AML-193 (cell line): ENCODE measurements at regions not wholly inside any gene's neighbourhood (a gene's known extent, or its start where the extent isn't known, plus 50 kb on each side); places are given as distances from the start of the nearest gene placed in this dataset.

ENCODE experiments used
- DNase-seq, 2 experiments: peaks; one replicate each; lab custom pipeline; 2025; lab: John Stamatoyannopoulos, UW

DNA sequence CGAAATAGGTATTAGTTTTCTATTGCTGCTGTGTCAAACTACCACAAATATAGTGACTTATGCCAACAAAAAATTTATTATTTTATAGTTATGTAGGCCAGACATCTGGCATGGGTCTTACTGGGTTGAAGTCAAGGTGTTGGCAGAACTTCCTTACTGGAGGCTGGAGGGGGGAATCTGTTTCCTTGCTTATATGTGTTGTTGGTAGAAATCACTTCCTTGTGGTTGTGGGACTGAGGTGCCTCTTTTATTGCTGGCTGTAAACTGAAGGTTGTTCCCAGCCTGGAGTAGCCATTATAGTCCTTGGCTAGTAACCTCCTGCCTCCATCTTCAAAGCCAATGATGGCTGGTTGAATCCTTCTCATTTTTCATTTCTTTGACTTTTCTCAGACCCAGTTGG lies 439.8 kb upstream of the EEF2KMT start:
- DNase-seq, result no peak

DNA sequence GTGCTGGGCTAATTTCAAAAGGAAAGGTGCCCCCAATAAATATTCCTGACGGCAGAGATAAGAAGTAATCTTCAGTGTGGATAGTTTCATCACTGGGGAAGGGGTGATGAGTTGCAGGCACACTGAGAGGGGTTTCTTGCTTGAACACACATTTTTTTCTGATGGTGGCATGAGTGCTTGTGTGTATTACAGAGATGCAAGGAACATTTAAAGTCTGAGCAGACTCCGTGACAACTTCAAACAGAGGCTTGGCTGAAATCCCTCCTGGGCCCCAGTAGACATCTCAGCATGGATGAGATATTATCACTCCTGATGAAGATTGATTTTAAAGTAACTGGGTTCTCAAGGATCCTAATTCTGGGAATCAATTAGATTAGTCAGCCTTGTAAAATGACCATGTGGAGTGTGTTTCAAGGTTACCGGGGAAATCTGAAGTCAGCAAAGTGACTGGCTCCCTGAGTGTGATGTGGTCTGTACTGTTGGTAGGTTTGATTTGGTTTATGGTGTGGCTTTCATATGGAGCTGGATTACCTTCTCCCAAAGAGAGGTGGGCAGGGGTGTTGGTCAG lies 435.8 kb upstream of the EEF2KMT start:
- no peak for DNase-seq

DNA sequence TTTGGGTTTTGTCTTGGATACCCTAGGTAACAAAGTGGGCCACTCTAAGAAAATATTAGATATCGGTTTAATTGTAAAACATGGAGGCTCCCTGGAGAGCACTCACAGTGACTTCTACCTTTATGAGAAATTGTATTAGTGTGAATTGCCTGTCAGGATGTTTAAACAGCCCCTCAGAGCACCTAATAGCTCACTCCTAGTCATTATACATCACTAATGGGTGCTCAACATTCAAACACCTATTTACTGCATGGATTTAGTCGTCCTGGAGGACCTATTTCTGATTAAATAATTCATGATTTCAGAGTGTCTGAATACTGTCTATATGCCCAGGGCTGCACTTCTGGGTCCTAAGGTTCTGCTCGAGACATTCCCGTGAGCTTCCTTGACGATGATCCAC lies 430.2 kb upstream of the EEF2KMT start:
- DNase-seq, result no peak

DNA sequence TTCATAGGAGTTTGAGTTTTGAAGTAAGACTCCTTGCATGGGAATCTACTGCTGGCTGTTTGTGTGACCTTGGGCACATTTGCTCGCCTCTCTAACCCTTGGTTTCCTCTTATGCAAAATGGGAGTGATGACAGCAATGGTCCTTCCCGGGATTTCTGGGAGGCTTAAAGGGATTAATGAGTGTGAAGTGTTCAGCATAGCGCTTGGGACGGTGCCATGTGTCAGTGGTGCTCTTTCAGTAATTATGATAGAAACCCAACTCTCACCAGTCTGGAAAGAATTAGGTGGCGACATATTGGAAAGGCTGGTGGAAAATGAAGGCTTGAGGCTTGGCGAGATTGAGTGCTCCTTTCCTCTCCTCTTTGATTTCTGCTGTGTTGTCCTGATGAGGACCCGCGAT lies 429.2 kb upstream of the EEF2KMT start:
- no peak for DNase-seq

DNA sequence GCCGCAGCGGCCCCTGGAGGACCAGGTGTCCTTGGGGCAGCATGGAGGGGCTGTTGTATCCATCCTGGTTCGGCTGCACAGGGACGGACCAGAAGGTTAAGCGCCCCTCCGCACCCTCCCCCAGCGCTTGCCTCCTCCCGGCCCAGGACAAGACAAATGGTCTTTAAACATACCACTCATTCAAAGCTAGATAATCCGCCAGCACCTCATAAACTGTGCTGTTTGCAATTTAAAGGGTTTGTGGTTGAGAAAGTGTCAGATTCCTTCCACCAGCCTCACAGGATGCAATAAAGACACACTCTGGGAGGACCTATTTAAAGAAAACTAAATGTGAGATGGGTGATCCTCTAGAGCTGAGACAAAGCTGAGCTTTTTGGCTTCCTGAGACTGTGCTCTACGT lies 426.2 kb upstream of the EEF2KMT start:
- DNase-seq, result no peak

DNA sequence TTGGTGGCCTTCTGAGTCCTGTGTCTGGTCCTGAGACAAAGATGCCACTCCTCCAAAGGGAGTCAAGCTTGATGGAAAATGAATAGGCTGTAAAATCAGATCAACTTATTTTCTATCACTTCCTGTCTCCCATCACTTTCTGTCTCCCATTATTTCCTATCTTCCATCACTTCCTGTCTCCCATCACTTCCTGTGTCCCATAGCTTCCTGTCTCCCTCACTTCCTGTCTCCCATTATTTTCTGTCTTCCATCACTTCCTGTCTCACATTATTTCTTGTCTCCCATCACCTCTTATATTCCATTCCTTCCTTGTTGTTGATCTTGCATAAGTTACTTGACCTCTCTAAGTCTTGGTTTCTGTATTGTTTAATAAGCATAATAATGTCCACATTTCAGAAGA lies 418.5 kb upstream of the EEF2KMT start:
- DNase-seq, result no peak

DNA sequence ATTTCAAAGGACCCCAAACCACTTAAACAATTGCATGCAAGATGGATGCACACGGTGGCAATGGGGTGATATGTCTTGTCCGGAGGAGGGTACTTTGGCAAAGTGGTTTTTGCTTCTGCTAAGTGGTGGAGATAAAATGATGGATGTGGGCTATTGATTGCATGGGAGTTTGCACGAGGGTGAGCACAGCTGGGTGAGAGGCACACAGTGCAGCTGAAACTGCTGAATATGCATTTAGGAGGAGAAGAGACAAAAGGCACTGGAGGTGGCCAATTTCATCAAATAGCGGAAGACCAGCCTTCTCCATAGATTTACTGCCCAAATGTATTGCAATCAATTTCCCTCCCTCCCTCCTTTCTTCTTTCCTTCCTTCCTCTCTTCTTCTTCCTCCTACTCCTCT lies 414.4 kb upstream of the EEF2KMT start:
- DNase-seq, result no peak

DNA sequence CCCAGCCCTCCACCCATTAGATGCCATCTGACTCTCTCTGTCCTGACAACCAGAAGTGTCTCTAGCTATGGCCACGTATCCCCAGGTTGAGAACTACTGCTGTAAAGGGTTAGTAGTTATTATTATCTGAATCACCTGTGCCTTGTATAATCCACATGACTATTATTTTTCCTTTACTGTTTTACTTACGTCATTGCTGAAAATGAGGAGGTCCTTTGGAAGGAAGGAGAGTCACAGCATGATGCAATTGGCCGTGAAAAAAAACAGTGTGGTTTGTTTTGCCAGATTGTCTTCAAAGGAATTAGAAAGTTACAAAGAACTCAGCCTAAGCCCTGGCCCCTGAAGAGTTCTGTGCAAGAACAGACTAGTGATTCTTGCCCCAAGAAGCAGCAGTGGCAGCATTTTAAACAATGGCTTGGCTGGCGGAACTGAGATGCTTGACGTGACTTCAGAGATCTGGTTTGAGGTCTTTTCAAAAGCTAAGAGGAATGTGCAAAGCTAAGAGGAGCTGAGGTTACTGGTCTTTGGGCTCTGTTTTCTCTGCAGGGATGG lies 413.3 kb upstream of the EEF2KMT start:
- no peak for DNase-seq

DNA sequence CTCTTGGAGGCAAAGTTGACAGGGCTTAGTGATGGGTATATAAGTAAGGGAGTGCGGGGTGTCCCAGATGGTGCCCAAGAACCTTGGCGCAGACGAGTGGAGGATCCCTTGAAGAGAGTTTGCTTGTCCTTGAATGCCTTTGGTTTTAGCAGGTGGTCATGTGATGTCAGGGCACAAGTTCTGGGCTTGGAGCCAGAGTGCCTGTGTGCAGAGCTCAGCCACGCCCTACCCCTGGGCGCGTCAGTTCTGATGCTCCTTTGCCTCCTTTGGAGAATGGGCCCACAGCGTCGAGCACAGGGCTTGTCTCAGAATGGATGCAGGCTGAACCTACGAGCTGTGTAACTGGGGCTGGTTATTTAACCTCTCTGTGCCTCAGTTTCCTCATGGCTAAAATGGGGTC lies 412.2 kb upstream of the EEF2KMT start:
- no peak for DNase-seq

DNA sequence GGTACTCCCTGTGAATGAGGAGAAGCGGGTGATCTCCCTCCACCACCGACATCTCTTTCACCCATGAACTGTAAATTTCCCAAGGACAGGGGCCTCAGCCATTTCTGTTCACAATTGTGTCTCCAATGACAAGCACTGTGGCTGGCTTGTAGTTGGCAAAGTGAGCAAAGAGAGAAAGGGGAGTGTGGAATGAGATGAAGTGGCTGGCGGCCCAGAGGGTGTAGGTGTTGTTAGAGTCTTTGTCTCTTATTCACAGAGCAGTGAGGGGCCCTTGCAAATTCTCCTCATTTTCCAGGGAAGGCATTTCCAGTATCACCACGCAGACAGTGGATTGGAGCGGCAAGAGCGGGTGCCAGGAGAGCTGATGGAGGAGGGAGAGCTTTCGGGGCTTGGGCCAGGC lies 411.7 kb upstream of the EEF2KMT start:
- no peak for DNase-seq

DNA sequence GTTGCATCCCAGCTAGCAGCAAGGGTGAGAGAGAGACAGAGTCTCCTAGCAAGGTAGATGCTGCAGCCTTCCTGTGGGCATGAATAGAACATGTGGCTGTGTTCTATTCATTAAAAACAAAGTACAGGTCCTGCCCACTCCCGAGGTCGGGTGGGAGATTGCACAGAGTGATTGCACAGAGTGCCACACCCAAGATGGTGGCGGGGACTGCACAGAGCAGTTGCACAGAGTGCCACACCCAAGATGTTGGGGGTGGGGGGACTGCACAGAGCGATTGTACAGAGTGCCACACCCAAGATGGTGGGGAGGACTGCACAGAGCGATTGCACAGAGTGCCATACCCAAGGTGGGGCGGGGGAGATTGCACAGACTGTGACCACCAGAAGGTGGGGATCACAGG lies 410.8 kb upstream of the EEF2KMT start:
- DNase-seq, result no peak

DNA sequence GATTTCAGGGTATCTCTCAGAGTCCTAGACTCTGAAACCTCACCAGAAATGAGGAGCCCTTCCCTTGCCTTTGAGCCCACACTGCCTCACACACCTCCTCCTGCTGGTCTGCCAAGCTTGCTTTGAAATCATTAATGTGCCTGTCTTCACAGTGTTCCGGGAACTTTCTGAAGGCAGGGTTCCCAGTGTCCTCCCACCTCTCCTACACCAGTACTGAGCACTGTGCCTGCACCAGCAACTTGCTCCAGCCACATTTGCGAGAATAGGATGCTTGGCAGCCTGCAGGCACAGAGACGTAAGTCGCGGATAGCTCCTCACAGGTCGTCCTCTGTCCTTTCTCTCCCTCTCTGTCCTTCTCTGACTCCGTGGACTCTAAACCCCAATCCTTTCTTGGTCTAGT lies 408.4 kb upstream of the EEF2KMT start:
- no peak for DNase-seq

DNA sequence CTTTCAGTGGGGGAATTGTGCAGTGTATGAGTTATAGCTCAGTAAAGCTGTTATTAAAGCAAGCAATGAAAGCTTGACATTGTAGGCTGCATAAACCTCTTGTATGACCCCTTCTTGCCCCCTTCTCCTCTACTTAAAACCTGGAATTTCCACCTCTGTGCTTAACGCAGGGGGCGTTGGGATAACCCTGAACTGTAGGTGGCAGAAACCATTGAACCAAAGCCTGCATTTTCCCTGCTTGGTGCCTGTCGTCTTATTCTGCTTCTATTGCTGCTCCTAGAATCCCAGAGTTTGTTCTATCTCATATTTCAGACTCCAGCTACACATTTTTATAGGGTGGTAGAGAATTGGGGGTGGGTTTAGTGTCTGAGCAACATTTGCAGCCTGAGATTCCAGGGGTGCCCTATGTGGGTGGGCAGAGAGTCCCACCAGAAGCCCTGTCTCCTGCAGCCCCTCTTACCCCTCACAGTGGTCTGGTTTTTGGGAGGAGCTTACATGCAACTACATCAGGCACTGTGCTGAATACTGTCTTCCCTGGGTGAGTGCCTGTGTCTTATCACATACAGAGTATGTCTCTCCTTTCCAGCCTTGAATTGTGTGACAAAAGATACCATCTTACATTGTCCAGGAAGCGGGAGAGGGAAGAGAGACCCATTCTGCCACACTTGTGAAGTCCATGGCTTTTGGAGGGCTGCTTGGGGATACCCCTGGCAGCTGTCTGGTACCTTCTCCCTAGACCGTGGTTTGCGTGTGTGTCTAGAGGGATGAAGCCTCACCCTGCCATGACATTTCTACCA lies 407.7 kb upstream of the EEF2KMT start:
- DNase-seq, result no peak

DNA sequence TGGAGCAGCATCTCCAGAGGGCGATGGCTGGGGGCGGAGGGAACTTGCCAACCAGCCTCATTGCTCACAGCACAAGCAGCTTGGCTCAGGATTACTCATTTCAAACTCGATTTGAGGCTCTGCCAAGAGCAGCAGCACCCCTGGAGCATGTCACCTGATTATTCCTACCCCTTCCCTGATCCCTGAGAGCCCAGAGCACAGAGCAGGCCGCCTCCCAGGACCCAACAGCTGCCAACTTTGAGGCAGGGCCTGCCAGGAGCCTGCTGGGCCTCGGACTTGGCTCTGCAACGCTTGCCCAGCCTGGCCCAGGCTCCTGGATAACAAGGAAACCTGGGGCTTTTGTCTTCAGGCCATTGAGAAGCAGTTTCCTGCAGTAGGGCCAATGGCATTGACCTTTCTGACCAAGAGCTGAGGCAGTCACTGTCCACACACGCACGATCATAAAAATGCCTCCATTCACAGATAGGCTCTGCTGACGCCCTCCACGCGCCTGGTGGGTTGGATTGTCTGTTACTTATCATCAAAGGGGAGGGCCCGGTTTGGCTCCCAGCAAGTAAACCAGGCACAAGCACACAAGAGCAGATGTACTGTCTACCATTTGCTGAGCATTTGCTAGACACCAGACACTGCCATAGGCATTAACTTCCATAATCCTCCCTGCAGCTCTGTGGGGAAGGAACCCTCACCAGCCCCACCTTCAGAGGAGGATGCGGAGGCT lies 406.6 kb upstream of the EEF2KMT start:
- DNase-seq, result no peak

DNA sequence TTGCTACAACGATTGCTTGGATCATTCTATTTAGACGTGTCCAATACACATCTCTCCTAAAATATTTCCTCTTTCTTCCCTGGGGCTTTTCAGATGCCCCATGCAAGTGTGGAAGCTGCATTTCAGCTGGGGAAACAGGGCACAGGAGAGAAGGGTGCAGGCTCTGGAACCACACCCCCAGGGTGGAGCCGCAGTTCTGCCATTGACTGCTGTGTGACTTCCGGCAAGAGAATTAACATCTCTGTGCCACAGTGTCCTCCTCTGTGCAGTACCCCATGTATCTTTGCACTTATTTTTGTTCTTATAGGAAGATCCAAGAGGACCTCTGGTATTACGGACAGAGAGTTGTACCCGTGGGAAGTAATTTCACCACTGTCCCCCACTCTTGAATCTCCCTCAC lies 405.3 kb upstream of the EEF2KMT start:
- DNase-seq, result no peak

DNA sequence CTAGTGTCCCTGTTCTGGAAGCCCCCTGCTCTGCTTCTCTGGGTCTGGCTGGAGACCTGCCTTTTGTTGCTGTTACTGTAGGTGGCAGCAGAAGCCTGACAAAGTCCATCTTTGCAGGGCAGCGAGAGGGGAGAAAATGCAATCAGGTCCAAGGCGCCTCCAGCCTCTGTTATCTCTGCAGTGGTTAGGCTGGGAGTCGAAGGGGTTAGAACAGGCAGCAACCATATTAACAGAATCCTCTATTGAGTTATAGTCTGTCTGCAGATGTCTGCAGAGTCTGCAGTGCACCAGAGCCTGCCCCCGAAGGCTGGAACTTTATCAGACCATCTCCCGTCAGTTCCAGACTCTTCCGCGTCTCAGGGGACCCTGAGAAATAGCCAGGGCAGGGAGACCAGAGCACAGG lies 404.9 kb upstream of the EEF2KMT start:
- no peak for DNase-seq

DNA sequence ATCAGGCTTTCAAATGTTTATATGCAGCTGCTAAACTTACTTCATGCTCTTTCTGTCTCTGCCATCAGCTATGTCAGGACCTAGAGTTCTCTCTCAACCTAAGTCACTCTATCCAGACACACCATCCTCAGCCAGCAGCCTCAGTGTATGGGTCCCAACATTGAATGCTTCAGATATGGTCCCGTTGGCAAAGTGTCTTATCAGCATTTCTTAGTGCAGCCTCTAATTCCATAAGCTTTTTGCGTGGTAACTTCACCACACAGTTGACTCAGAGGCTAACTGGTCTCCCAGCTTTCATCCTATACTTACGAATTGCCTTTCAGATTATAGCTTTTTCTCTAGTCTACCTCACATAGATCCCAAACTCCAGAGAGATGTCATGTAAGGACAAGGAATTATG lies 402.9 kb upstream of the EEF2KMT start:
- DNase-seq, result no peak

DNA sequence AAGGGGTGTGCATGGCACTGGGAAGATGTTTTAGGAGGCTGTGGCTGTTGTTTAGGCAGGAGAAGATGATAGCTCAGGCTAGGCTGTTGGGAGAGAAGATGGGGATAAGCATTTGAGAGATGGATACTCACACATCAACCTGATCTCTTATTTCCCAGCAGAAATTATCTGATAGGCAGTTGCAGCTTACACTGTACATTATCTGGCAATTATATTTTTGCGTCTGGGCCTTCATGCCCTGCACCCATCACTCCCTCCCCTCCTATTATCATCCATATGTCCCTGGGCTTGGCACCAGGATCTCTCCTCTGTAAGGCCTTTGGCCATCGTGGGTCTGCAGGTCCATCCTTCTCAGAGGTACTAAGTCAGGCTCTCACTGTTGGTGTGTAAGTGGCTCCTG lies 401.0 kb upstream of the EEF2KMT start:
- no peak for DNase-seq

DNA sequence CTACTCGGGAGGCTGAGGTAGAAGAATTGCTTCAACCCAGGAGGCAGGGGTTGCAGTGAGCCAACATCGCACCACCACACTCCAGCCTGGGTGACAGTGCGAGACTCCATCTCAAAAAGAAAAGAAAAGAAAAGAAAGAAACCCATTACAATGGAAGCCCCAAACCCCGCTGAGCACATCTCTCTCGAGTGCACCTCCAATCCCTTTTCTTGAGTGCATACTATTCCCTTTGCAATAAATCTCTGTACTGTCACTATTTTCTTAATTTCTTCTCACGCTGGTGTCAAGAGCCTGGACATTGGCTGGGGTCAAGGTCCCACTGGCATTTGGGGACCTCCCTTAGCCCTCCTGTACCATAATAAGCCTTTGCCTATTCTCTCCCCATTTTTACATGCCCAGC lies 398.4 kb upstream of the EEF2KMT start:
- DNase-seq, result no peak

DNA sequence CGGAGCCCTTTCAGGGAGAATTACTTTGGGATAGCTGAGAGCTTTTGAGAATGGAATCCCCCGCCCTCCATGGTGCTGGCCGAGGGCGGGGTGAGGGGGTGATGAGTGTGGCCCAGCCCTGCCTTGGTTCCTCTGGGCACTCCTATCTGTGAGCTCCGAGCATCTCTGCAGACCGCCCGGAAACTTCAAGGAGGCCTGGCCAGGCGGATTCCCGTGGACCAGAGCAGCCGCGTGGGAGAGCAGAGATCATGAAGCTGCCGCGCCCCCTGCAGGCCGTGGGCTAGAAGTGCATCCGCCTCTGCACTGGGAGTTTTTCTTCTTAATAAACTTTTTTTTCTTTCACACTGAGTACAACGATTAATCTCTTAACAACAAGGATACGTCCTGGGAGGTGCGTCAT lies 392.9 kb upstream of the EEF2KMT start:
- peak; percentile 16 to 28 for DNase-seq

DNA sequence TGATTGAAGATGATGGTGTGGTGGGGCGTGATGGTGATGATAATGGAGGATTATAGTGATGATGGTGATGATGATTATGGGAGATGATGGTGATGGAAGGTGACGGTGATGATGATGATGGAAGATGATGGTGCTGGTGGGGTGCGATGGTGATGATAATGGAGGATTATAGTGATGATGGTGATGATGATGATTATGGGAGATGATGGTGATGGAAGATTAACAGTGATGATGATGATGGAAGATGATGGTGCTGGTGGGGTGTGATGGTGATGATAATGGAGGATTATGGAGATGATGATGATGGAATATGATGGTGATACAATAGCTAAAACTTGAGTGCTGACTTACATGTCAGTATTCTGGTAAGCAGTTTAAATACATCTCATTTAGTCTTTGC lies 391.0 kb upstream of the EEF2KMT start:
- DNase-seq, result no peak

DNA sequence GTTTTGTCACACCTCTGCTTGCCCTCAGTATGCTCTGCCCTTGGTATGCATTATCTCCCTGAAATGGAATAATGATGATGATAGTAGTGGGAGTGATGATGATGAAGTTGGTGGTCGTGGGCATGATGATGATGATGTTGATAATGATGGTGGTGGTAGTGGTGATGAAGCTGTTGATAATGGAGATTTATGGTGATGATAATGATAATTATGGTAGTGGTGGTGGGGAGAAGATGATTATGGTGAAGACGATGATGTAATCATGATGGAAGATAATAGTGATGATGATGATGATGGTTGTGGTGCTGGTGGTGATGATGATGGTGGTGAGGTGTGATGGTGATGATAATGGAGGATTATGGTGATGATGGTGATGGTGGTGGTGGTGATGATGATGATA lies 390.1 kb upstream of the EEF2KMT start:
- DNase-seq, result no peak

DNA sequence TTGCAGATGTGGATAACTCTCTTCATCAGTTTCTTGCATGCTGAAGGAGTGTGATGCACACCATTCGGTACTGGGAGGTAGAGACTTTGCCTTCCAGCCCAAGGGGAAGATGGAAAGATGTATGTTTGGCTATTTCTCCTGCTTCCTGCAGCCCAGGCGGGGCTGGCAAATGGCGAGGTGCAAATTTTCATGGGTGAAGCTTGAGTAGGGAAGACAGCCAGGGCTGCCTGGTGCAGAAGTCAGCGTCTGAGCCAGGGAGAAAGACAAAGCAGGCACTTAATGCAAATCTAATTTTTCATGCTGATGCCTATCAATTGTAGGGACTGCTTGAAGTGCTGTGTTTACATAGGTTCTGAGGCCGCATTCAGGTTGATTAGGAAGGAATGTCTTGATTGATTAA lies 384.7 kb upstream of the EEF2KMT start:
- DNase-seq, result no peak
